GM18520 (cell line): ENCODE measurements at regions not wholly inside any gene's neighbourhood (a gene's known extent, or its start where the extent isn't known, plus 50 kb on each side); places are given as distances from the start of the nearest gene placed in this dataset.
"Not testable (repeated sequence)": the region's sequence is repeated elsewhere in the genome, so short reads cannot be mapped to it uniquely, and the experiment has no call there.

Experiments
- ATAC-seq: cut with Tn5 transposase; IDR thresholded peaks from one replicate; pipeline ENCODE4 v1.9.1; 2021; ENCODE audit not compliant: unreplicated experiment

DNA sequence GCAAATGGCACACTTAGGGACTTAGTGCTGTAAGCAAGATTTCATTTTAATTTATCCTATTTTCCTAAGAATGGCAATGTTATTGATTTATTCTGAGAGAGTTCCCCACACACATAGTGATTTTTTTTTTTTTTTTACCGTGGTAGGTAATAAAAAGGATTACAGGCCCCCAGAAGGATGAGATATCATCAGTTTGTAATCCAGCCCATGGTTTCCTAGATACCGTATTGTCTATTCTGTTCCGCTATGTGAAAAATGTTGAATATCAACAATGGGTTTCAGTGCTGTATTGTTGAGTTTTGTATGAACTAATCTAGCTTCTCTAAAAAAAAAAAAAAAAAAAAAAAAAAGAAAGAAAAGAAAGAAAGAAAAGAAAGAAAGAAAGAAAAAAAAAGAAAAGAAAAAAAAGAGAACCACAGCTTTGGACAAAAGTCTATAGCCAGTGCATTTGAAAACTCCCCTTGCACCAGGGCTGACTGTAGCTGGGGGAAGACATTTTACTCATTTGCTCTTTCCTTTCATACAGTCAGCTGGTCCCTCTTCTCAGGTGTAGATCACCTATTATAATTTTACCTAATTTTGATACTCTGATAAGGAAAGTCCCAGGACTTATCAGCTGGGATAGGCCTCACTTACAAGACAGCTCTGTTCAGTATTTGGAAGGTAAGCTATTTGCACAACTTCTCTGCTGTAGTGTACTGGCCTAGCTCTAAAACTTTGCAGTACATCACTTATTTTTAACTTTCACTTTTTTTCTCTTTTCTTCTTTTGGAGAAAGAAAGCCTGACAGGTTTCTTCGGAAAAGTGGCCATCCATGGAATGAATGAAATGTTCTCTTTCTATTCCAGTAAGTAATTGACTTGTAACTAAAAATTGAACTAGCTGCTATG lies 101.4 kb upstream of the SOX2 start:
- no peak for ATAC-seq

GRCh38 chr3:181609030-181609767 lies 102.5 kb upstream of the SOX2 start:
- no peak for ATAC-seq

- ATAC-seq: no peak
Observed at GRCh38 chr3:181604267-181604666, 107.5 kb upstream of the SOX2 start.

DNA sequence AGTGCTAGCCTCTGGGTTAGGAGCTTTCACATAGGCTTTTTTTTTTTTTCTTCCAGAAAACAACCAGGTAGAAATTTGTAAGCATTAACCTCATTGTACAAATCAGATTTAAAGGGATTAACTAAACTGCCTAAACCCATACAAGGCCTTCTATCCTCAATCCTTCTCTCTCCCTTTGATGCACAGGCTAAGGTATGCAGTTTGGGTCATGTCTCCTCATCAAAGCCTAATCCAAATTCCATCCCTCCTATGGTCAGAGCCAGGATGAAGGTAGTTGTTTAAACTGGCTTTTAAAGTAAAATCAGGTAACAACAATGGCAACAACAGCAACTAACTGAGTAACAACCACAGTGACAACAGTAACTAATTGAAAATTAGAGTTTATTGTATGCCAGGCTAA lies 115.6 kb upstream of the SOX2 start:
- ATAC-seq: no peak

DNA sequence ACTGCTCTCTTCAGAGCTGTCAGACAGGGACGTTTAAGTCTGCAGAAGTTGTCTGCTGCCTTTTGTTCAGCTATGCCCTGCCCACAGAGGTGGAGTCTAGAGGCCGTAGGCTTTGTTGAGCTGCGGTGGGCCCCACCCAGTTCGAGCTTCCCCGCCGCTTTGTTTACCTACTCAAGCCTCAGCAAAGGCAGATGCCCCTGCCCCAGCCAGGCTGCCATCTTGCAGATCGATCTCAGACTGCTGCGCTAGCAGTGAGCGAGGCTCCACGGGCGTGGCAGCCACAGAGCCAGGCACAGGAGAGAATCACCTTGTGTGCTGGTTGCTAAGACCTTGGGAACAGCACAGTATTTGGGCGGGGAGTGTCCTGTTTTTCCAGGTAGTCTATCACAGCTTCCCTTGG lies 120.8 kb upstream of the SOX2 start:
- not testable (repeated sequence) for ATAC-seq

GRCh38 chr3:181582619-181583018 lies 129.1 kb upstream of the SOX2 start:
- no peak for ATAC-seq

GRCh38 chr3:181581656-181582055 lies 130.1 kb upstream of the SOX2 start:
- ATAC-seq: no peak

- ATAC-seq: no peak
Observed at GRCh38 chr3:181578743-181579142, 133.0 kb upstream of the SOX2 start.

- ATAC-seq: no peak
Observed at GRCh38 chr3:181572432-181572831, 139.3 kb upstream of the SOX2 start.

GRCh38 chr3:181570472-181570871 lies 141.3 kb upstream of the SOX2 start:
- ATAC-seq: no peak

GRCh38 chr3:181569356-181569940 lies 142.3 kb upstream of the SOX2 start:
- ATAC-seq: no peak

DNA sequence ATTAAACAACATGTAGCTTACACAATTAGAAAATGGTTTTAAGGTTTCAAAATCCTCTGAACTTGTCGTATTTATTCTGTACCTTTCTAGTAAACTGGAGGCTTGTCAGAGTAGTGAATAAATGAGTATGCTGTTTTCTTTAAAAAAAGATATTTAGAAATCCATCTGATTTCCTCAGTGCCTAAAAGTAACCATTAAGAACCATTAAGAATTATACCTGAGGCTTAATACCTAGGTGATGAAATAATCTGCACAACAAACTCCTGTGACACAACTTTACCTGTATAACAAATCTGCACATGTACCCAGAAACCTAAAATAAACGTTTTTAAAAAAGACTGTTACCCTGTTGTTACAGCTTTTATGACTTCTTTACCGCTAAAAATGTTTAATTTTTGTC lies 143.0 kb upstream of the SOX2 start:
- ATAC-seq: no peak

GRCh38 chr3:181568248-181568647 lies 143.5 kb upstream of the SOX2 start:
- ATAC-seq: no peak

GRCh38 chr3:181567311-181568075 lies 144.2 kb upstream of the SOX2 start:
- ATAC-seq: no peak

- ATAC-seq: no peak
Observed at GRCh38 chr3:181565416-181565815, 146.3 kb upstream of the SOX2 start.

GRCh38 chr3:181564222-181564621 lies 147.5 kb upstream of the SOX2 start:
- ATAC-seq: no peak

DNA sequence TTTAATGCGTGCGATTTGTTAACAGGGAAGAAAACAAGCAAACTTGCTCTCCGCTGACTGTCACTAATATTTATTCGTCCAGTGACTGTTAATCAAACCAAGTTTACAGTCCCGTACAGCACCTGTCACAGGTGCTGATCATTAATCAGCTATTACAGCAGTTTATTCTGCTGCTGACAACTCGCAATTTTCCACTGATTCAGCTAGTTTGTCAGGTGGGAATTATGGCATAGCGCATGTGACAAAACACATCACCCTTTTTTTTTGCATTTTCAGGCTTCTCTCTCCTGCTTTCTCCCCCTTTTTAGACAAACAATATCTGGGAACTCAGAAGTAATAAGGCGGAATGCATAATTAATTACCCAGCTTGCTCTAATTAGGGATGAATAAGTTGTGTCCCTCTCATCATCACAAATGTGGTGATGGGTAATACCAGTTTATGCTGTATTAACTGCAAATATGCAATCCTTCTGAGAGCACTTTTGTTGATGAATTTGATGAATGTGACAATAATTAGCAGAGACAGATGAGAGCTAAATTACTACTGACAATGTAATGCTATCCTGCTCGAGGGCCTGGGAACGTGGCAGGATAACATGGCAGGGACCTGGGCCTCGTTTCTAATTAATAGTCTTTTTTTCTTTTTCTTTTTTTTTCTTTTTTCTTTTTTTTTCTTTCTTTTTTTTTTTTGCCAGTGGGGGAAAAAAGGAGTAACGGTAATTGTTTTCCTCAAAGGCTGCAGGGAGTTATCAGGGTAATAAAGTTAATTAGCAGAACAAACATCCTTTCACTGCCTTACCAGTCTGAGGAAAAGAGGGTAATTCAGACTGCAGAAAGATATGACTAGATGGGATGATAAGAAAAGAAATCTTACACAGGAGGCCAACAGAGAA lies 150.3 kb upstream of the SOX2 start:
- ATAC-seq: no peak

DNA sequence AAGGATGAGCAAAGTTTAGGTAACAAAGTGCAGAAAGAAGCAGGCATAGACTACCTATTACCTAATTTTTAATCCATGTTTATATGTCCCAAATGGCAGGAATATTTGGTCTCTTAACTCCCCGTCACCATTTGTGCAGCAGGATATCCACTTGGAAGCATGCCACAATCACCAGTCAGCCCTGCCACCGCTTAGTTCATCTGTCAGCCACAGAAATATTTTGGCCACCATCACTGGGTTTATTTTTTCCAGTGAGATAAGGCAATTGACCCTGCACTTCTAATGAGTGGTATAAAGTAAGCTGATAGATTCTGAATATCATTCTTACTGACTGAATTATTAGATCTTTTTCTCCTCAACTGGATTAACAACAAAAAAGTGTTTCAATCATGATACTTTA lies 152.9 kb upstream of the SOX2 start:
- no peak for ATAC-seq

DNA sequence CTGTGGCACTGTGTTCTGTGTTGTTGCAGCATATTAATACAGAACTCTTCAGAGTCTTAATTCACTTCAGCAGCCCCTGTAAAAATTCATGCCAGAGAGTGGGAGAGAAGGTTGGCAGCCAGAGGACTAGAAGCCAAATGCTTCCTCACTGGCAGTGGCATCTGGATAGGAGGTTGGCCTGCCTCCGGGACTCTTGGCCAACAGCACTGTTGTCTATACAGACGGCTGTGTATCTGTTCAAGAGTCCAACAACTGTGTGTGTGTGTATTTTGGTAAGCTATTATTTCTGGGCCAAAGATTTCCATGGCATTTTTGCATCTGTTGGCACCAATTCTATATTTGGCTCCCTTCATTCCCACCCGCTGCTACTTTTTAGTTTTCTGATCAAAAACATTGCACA lies 156.0 kb upstream of the SOX2 start:
- ATAC-seq: no peak

- no peak for ATAC-seq
Observed at GRCh38 chr3:181554233-181554765, 157.4 kb upstream of the SOX2 start.
